K562 (cell line): ENCODE measurements at regions not wholly inside any gene's neighbourhood (a gene's known extent, or its start where the extent isn't known, plus 50 kb on each side); places are given as distances from the start of the nearest gene placed in this dataset.

Experiments
- CSDE1 ChIP-seq, 2 experiments: fragments of 450-650 bp; IDR thresholded peaks; 2 replicates each; pipeline ENCODE4 v1.6.1; 2016; ENCODE audit warnings: mild to moderate bottlenecking in 1 of 2
- DIDO1 ChIP-seq: fragments of 450-650 bp; IDR thresholded peaks from 2 replicates; pipeline ENCODE4 v1.6.1; 2016; ENCODE audit warnings: low read depth, missing biosample characterization, missing genetic modification characterization
- DPF2 ChIP-seq: fragments of 450-650 bp; IDR thresholded peaks from 2 replicates; pipeline ENCODE4 v1.6.1; 2016
- E2F5 ChIP-seq: sonication (generic); formaldehyde crosslinking; IDR thresholded peaks from 2 replicates; pipeline ENCODE4 v1.8.0; 2022; ENCODE audit warnings: mild to moderate bottlenecking, missing genetic modification reagents
- ERF ChIP-seq: fragments of 450-650 bp; formaldehyde crosslinking; IDR thresholded peaks from 2 replicates; pipeline ENCODE4 v1.4.0; 2020; ENCODE audit warnings: mild to moderate bottlenecking, mixed read lengths
- ETV5 ChIP-seq: sonication (generic); formaldehyde crosslinking; IDR thresholded peaks from 2 replicates; pipeline ENCODE4 v1.4.0; 2020; ENCODE audit warnings: low read depth, mild to moderate bottlenecking, missing genetic modification reagents
- GABPB2 ChIP-seq: fragments of 250-450 bp; sonication (Bioruptor Pico); conservative IDR thresholded peaks from 2 replicates; pipeline ENCODE4 v1.5.1; 2021; ENCODE audit warnings: mild to moderate bottlenecking
- GTF2B ChIP-seq: IDR thresholded peaks from 2 replicates; pipeline ENCODE4 v1.6.1; 2011; ENCODE audit not compliant: insufficient read length; ENCODE audit errors: extremely low read depth
- KLF10 ChIP-seq: fragments of 250-450 bp; sonication (Bioruptor Pico); IDR thresholded peaks from 2 replicates; pipeline ENCODE4 v1.6.1; 2021; ENCODE audit warnings: matching md5 sums
- MYBL2 ChIP-seq, 2 experiments: fragments of 450-650 bp in 1 of 2; sonication (generic) in 1 of 2; formaldehyde crosslinking in 1 of 2; IDR thresholded peaks; 2 replicates each; pipeline versions ENCODE4 v1.6.1 to v1.8.1; 2017 to 2022; ENCODE audit warnings: borderline replicate concordance in 1 of 2, inconsistent platforms in 1 of 2, low read depth in 1 of 2, mild to moderate bottlenecking in 1 of 2, missing genetic modification reagents in 1 of 2, moderate library complexity in 1 of 2
- PKNOX1 ChIP-seq: fragments of 450-650 bp; IDR thresholded peaks from 2 replicates; pipeline ENCODE4 v1.6.1; 2016
- RB1 ChIP-seq: fragments of 450-650 bp; IDR thresholded peaks from 2 replicates; pipeline ENCODE4 v1.6.1; 2017; ENCODE audit warnings: low read depth, mild to moderate bottlenecking
- RBM15 ChIP-seq: fragments of 200-400 bp; formaldehyde crosslinking; IDR thresholded peaks from 2 replicates; pipeline ENCODE4 v1.6.1; 2018; ENCODE audit warnings: mild to moderate bottlenecking, low read length, moderate library complexity; ENCODE audit not compliant: insufficient read depth
- SIRT6 ChIP-seq: IDR thresholded peaks from one replicate; pipeline ENCODE4 v1.6.1; 2012; ENCODE audit warnings: low read depth, mild to moderate bottlenecking, control low read depth, inconsistent platforms, low read length, moderate library complexity
- SLC30A9 ChIP-seq: fragments of 250-450 bp; sonication (Bioruptor Pico); IDR thresholded peaks from 2 replicates; pipeline ENCODE4 v1.8.0; 2022; ENCODE audit warnings: mild to moderate bottlenecking, moderate library complexity
- TSC22D4 ChIP-seq: fragments of 450-650 bp; IDR thresholded peaks from 2 replicates; pipeline ENCODE4 v1.6.1; 2016; ENCODE audit warnings: missing genetic modification characterization, missing biosample characterization, control low read depth
- USF2 ChIP-seq: sonication (generic); formaldehyde crosslinking; IDR thresholded peaks from 2 replicates; pipeline ENCODE4 v1.5.0; 2020; ENCODE audit warnings: missing genetic modification reagents
- ZBTB49 ChIP-seq: sonication (generic); formaldehyde crosslinking; IDR thresholded peaks from 2 replicates; pipeline ENCODE4 v1.8.0; 2022; ENCODE audit warnings: missing genetic modification reagents, mild to moderate bottlenecking, borderline replicate concordance
- ZNF239 ChIP-seq: fragments of 250-450 bp; sonication (Bioruptor Pico); IDR thresholded peaks from 2 replicates; pipeline ENCODE4 v1.4.0; 2020; ENCODE audit warnings: mild to moderate bottlenecking
- ZNF316 ChIP-seq: fragments of 450-650 bp; IDR thresholded peaks from 2 replicates; pipeline ENCODE4 v1.6.1; 2016
- ZNF584 ChIP-seq: fragments of 200-800 bp; sonication (Bioruptor generic); IDR thresholded peaks from 2 replicates; pipeline ENCODE4 v1.6.1; 2016; ENCODE audit warnings: low read depth, mild to moderate bottlenecking, missing genetic modification characterization, missing compliant biosample characterization

GRCh38 chr3:14352002-14352627 is 50.3 kb upstream of the SLC6A6 start (continued):
- TF ChIP-seq SIRT6 (no peak), SLC30A9 (CRISPR knock-in tag) (no peak), MYBL2 (IDR thresholded peaks at IDR 0.05; ENCODE audit: low read depth) (no peak), MYBL2 (CRISPR knock-in tag; IDR thresholded peaks at IDR 0.05; ENCODE audit: borderline replicate concordance) (no peak), RB1 (no peak), CSDE1 (IDR thresholded peaks at IDR 0.05) (no peak; a peak in 1 of 4 replicates), ETV5 (CRISPR knock-in tag) (peak; percentile 58; the same call in 1 of the 2 replicates), E2F5 (no peak), ERF (CRISPR knock-in tag) (peak; percentile 76; the same call in 1 of the 2 replicates), RBM15 (no peak), ZNF584 (no peak), ZBTB49 (CRISPR knock-in tag) (no peak), DIDO1 (tag) (no peak), ZNF239 (CRISPR knock-in tag) (no peak), GABPB2 (CRISPR knock-in tag) (no peak), KLF10 (no peak), ZNF316 (peak; percentile 71), TSC22D4 (tag) (no peak), USF2 (CRISPR knock-in tag) (peak; percentile 98), DPF2 (peak; percentile 39; the same call in 1 of the 2 replicates), PKNOX1 (no peak), GTF2B (no peak)
